ENCODE measurements at regions not wholly inside any gene's neighbourhood (a gene's known extent, or its start where the extent isn't known, plus 50 kb on each side); places are given as distances from the start of the nearest gene placed in this dataset.

DNA sequence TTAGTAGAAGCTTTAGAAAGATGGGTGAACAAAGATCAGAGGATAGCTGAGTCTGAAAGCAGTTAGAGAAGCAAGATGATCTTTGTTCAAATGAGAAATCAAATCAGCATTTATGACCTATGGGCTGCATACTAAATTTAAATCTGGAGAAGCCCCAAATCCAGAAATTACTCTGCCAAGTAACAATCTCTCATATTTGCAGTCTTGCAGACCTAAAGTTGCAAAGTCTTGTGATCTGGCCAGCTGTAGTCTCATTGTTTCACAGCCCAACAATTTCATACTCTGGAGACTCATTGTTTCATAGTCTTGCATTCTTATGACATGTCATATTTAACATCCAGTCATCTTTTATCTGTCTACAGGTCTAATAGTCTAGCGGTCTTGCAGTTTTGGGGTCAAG, 364.9 kb upstream of the RSPO3 start:
- CTCF ChIA-PET, result no interaction called here
- DNase-seq (ENCODE audit: extremely low spot score), result no peak
- TF ChIP-seq SP1 (IDR thresholded peaks at IDR 0.05) (no peak), TARDBP (IDR thresholded peaks at IDR 0.05) (no peak), NFRKB (IDR thresholded peaks at IDR 0.05) (no peak), ARNT (IDR thresholded peaks at IDR 0.05) (no peak), ELF4 (IDR thresholded peaks at IDR 0.05) (no peak), ZNF384 (IDR thresholded peaks at IDR 0.05) (no peak), L3MBTL2 (conservative IDR thresholded peaks at IDR 0.05) (no peak), FOXA1 (IDR thresholded peaks at IDR 0.05) (no peak), LEF1 (IDR thresholded peaks at IDR 0.05; ENCODE audit: borderline replicate concordance) (no peak), SUZ12 (IDR thresholded peaks at IDR 0.05) (no peak), BHLHE40 (IDR thresholded peaks at IDR 0.05; ENCODE audit: borderline replicate concordance) (no peak), FOXM1 (IDR thresholded peaks at IDR 0.05; ENCODE audit: borderline replicate concordance) (no peak), CTBP1 (IDR thresholded peaks at IDR 0.05; ENCODE audit: borderline replicate concordance) (no peak), FOXK2 (IDR thresholded peaks at IDR 0.05) (no peak), HDGF (IDR thresholded peaks at IDR 0.05; ENCODE audit: borderline replicate concordance) (no peak)
- TF ChIP-seq, protein P1, sequence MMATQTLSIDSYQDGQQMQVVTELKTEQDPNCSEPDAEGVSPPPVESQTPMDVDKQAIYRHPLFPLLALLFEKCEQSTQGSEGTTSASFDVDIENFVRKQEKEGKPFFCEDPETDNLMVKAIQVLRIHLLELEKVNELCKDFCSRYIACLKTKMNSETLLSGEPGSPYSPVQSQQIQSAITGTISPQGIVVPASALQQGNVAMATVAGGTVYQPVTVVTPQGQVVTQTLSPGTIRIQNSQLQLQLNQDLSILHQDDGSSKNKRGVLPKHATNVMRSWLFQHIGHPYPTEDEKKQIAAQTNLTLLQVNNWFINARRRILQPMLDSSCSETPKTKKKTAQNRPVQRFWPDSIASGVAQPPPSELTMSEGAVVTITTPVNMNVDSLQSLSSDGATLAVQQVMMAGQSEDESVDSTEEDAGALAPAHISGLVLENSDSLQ (IDR thresholded peaks at IDR 0.05), result no peak
- POLR2A ChIA-PET, result no interaction called here

DNA sequence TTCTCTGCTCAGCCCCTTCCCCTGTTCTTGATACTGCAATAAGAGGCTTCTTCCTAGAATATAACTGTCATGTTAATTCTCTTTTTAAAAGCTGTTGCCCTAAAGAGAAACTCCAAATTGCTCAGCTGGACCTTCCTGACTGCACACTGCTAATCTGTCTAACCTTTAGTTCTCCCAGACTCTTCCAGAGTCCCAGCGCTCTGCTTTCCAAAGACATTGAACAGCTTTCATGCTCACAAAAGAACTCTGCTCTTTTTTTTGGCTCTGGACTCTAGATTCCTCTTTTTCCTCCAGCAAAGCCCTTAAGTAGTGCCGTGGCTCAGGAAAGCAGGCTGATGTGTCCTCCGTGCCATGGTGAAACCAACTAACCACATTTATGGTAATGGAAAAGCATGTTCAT, 356.6 kb upstream of the RSPO3 start:
- ChIA-PET POLR2A (no interaction called here), CTCF (no interaction called here)

DNA sequence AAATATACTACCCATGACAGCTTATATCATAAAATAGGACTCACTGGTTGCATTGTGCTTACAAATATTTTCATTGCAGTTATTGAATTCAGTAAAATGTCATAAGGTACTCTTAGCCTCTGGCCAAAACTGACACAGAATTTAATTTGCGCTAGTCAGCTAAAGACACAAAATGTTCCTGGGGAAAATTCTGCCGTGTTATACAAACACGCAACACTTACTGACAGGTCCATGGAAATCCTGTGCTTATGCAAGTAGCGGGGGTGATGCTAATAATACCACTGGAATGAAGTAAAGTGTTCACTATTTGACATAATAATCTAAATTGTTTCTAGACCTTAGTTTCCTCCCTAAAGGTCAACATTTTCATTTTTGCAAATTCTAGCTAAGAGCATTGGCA, 354.4 kb upstream of the RSPO3 start:
- ChIA-PET POLR2A (no interaction called here), CTCF (no interaction called here)
- no peak for TF ChIP-seq ZNF384 (IDR thresholded peaks at IDR 0.05)
- no peak for TF ChIP-seq CTBP1 (IDR thresholded peaks at IDR 0.05; ENCODE audit: borderline replicate concordance)
- TF ChIP-seq ELF4 (IDR thresholded peaks at IDR 0.05), result no peak
- no peak for TF ChIP-seq FOXM1 (IDR thresholded peaks at IDR 0.05; ENCODE audit: borderline replicate concordance)
- no peak for TF ChIP-seq FOXK2 (IDR thresholded peaks at IDR 0.05)
- TF ChIP-seq SP1 (IDR thresholded peaks at IDR 0.05), result no peak
- no peak for TF ChIP-seq NFRKB (IDR thresholded peaks at IDR 0.05)
- TF ChIP-seq L3MBTL2 (conservative IDR thresholded peaks at IDR 0.05), result no peak
- no peak for TF ChIP-seq SUZ12 (IDR thresholded peaks at IDR 0.05)
- TF ChIP-seq HDGF (IDR thresholded peaks at IDR 0.05; ENCODE audit: borderline replicate concordance), result no peak
- no peak for TF ChIP-seq TARDBP (IDR thresholded peaks at IDR 0.05)
- no peak for TF ChIP-seq FOXA1 (IDR thresholded peaks at IDR 0.05)
- no peak for TF ChIP-seq BHLHE40 (IDR thresholded peaks at IDR 0.05; ENCODE audit: borderline replicate concordance)
- TF ChIP-seq ARNT (IDR thresholded peaks at IDR 0.05), result no peak
- no peak for TF ChIP-seq LEF1 (IDR thresholded peaks at IDR 0.05; ENCODE audit: borderline replicate concordance)
- TF ChIP-seq, protein P1 (IDR thresholded peaks at IDR 0.05), result no peak
- DNase-seq (ENCODE audit: extremely low spot score), result no peak

More for the DNA sequence above, 356.6 kb upstream of the RSPO3 start:
- no peak for DNase-seq (ENCODE audit: extremely low spot score)
- TF ChIP-seq FOXK2 (IDR thresholded peaks at IDR 0.05) (no peak), NFRKB (IDR thresholded peaks at IDR 0.05) (no peak), ZNF384 (IDR thresholded peaks at IDR 0.05) (no peak), BHLHE40 (IDR thresholded peaks at IDR 0.05; ENCODE audit: borderline replicate concordance) (no peak), TARDBP (IDR thresholded peaks at IDR 0.05) (no peak), HDGF (IDR thresholded peaks at IDR 0.05; ENCODE audit: borderline replicate concordance) (no peak), ELF4 (IDR thresholded peaks at IDR 0.05) (no peak), L3MBTL2 (conservative IDR thresholded peaks at IDR 0.05) (no peak), ARNT (IDR thresholded peaks at IDR 0.05) (no peak), FOXA1 (IDR thresholded peaks at IDR 0.05) (no peak), CTBP1 (IDR thresholded peaks at IDR 0.05; ENCODE audit: borderline replicate concordance) (no peak), FOXM1 (IDR thresholded peaks at IDR 0.05; ENCODE audit: borderline replicate concordance) (no peak), LEF1 (IDR thresholded peaks at IDR 0.05; ENCODE audit: borderline replicate concordance) (no peak)
- TF ChIP-seq, protein P1 (IDR thresholded peaks at IDR 0.05), result no peak

DNA sequence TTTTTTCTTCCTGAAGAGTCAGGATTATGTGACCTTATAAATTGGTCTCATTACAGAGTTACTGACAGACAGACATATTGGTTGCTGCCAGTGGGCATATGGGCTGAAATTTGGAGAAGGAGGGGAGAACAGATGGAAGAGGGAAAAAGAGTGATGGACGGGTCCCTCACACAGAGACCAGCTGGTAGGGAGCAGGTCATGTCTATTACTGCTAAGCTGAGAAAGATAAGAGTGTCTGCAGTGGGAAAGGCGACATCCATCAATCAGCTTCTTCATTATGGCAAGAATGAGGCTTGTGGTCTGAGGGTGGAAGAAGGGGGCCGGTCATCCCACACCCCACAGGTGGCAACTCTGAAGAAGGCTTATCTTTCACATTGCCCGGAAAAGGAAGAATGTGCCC, 353.8 kb upstream of the RSPO3 start:
- no peak for DNase-seq (ENCODE audit: extremely low spot score)
- POLR2A ChIA-PET, result no interaction called here
- CTCF ChIA-PET, result no interaction called here
- TF ChIP-seq SUZ12 (IDR thresholded peaks at IDR 0.05) (no peak), L3MBTL2 (conservative IDR thresholded peaks at IDR 0.05) (no peak), LEF1 (IDR thresholded peaks at IDR 0.05; ENCODE audit: borderline replicate concordance) (no peak), ZNF384 (IDR thresholded peaks at IDR 0.05) (no peak), FOXM1 (IDR thresholded peaks at IDR 0.05; ENCODE audit: borderline replicate concordance) (no peak), ELF4 (IDR thresholded peaks at IDR 0.05) (no peak), CTBP1 (IDR thresholded peaks at IDR 0.05; ENCODE audit: borderline replicate concordance) (no peak), NFRKB (IDR thresholded peaks at IDR 0.05) (no peak), FOXA1 (IDR thresholded peaks at IDR 0.05) (no peak), TARDBP (IDR thresholded peaks at IDR 0.05) (no peak), BHLHE40 (IDR thresholded peaks at IDR 0.05; ENCODE audit: borderline replicate concordance) (no peak), ARNT (IDR thresholded peaks at IDR 0.05) (no peak), FOXK2 (IDR thresholded peaks at IDR 0.05) (no peak), SP1 (IDR thresholded peaks at IDR 0.05) (no peak), HDGF (IDR thresholded peaks at IDR 0.05; ENCODE audit: borderline replicate concordance) (no peak)
- TF ChIP-seq, protein P1 (IDR thresholded peaks at IDR 0.05), result no peak

DNA sequence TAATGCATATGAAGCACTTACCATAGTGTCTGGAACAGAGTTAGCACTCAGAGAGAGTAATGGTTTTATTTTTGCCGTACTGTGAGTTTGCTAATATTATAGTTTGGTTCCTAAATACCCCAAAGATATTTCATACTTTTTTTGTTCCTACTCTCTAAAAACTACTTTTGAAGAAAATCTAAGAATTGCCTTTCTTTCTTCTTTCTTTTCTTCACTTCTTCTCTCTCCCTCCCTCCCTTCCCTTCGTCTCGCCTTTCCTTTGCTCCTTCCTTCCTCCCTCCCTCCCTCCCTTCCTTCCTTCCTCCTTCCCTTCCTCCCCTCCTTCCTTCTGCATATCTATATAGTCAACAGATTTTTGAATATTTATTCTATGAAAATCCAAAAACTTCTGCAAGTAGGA, 351.7 kb upstream of the RSPO3 start:
- ChIA-PET POLR2A (no interaction called here), CTCF (no interaction called here)
- TF ChIP-seq FOXK2 (IDR thresholded peaks at IDR 0.05) (no peak), TARDBP (IDR thresholded peaks at IDR 0.05) (no peak), SP1 (IDR thresholded peaks at IDR 0.05) (no peak), SUZ12 (IDR thresholded peaks at IDR 0.05) (no peak), ELF4 (IDR thresholded peaks at IDR 0.05) (no peak), HDGF (IDR thresholded peaks at IDR 0.05; ENCODE audit: borderline replicate concordance) (no peak), LEF1 (IDR thresholded peaks at IDR 0.05; ENCODE audit: borderline replicate concordance) (no peak), ARNT (IDR thresholded peaks at IDR 0.05) (no peak), FOXM1 (IDR thresholded peaks at IDR 0.05; ENCODE audit: borderline replicate concordance) (no peak), ZNF384 (IDR thresholded peaks at IDR 0.05) (no peak), BHLHE40 (IDR thresholded peaks at IDR 0.05; ENCODE audit: borderline replicate concordance) (no peak), L3MBTL2 (conservative IDR thresholded peaks at IDR 0.05) (no peak), CTBP1 (IDR thresholded peaks at IDR 0.05; ENCODE audit: borderline replicate concordance) (no peak), NFRKB (IDR thresholded peaks at IDR 0.05) (no peak), FOXA1 (IDR thresholded peaks at IDR 0.05) (no peak)
- TF ChIP-seq, protein P1 (IDR thresholded peaks at IDR 0.05), result no peak
- no peak for DNase-seq (ENCODE audit: extremely low spot score)

Data from HEK293T (cell line).